IMR-90 (cell line): ENCODE measurements at regions not wholly inside any gene's neighbourhood (a gene's known extent, or its start where the extent isn't known, plus 50 kb on each side); places are given as distances from the start of the nearest gene placed in this dataset.

Experiments
- POLR2A ChIP-seq: IDR thresholded peaks from 2 replicates; pipeline ENCODE4 v1.6.1; 2012; ENCODE audit warnings: mild to moderate bottlenecking, low read depth, low read length
- RFX5 ChIP-seq: IDR thresholded peaks from 2 replicates; pipeline ENCODE4 v1.8.0; 2012; ENCODE audit warnings: low read depth, mild to moderate bottlenecking, low read length, moderate library complexity
- TF ChIP-seq, protein P1 (sequence below): conservative IDR thresholded peaks from 2 replicates; pipeline ENCODE4 v1.5.1; 2012; ENCODE audit warnings: mild to moderate bottlenecking, low read depth, low read length, improper control_type of control experiment

DNA sequence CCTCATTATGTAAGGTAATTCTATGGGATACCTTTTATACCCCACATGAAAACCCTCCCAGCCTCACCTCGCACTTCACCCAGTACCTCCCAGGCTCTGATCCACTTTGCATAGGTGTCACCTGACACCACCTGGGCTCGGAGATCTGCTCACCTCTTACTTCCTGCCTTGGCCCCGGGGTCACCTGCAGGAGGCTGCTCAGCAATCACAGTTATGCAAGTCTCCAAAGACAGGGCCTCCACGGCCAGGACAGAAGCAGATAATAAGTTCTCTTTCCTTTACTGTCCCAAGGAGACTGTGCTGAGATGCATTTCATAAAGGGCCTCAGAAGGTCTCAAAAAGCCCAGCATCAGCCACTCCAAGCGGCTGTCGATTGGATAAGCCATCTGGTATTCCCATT is 112.4 kb upstream of the PPP2R2D start:
- TF ChIP-seq, protein P1, sequence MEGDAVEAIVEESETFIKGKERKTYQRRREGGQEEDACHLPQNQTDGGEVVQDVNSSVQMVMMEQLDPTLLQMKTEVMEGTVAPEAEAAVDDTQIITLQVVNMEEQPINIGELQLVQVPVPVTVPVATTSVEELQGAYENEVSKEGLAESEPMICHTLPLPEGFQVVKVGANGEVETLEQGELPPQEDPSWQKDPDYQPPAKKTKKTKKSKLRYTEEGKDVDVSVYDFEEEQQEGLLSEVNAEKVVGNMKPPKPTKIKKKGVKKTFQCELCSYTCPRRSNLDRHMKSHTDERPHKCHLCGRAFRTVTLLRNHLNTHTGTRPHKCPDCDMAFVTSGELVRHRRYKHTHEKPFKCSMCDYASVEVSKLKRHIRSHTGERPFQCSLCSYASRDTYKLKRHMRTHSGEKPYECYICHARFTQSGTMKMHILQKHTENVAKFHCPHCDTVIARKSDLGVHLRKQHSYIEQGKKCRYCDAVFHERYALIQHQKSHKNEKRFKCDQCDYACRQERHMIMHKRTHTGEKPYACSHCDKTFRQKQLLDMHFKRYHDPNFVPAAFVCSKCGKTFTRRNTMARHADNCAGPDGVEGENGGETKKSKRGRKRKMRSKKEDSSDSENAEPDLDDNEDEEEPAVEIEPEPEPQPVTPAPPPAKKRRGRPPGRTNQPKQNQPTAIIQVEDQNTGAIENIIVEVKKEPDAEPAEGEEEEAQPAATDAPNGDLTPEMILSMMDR = no peak
- TF ChIP-seq POLR2A = no peak
- no peak for TF ChIP-seq RFX5
